Naive thymus-derived CD4-positive, alpha-beta T cell (primary cell): ENCODE measurements at regions not wholly inside any gene's neighbourhood (a gene's known extent, or its start where the extent isn't known, plus 50 kb on each side); places are given as distances from the start of the nearest gene placed in this dataset.

Experiments used
- ATAC-seq: fragments of 150-1000 bp; cut with Tn5 transposase; 2 replicates; pipeline ENCODE4 v1.10.0; 2021; ENCODE audit warnings: mild to moderate bottlenecking, moderate library complexity
- CTCF ChIA-PET: fragments of 350-600 bp; sonication (Branson Sonifier 250); formaldehyde crosslinking; loops from one replicate; lab custom pipeline; 2021; ENCODE audit warnings: antibody characterized with exemption; lab: Charles Lee
- POLR2A ChIA-PET: fragments of 350-600 bp; sonication (Branson Sonifier 250); formaldehyde crosslinking; loops from one replicate; lab custom pipeline; 2021; ENCODE audit warnings: antibody characterized with exemption, inconsistent platforms; lab: Charles Lee
- DNase-seq, 9 donors: peaks; one replicate each; pipeline versions ENCODE4 v3.0.0 to v3.0.0-alpha.2; 2020 to 2022; ENCODE audit warnings: mixed read lengths in 1 of 9
- H3K27ac ChIP-seq: one replicate; pipeline ENCODE4 v1.7.0; 2013; ENCODE audit warnings: mild to moderate bottlenecking, low read depth, low read length, moderate library complexity
- H3K27me3 ChIP-seq, 2 donors: one replicate each; pipeline ENCODE4 v1.7.0; 2013; ENCODE audit warnings: low read length in 2 of 2, mild to moderate bottlenecking in 2 of 2, moderate library complexity in 2 of 2; ENCODE audit not compliant: control insufficient read depth in 2 of 2, insufficient read depth in 2 of 2
- H3K36me3 ChIP-seq, 3 experiments: 1 replicate in 2 of 3; 2 replicates in 1 of 3; pipeline ENCODE4 v1.7.0; 2013; ENCODE audit warnings: low read length in 3 of 3, mild to moderate bottlenecking in 3 of 3, moderate library complexity in 1 of 3; ENCODE audit not compliant: insufficient read depth in 3 of 3, control insufficient read depth in 2 of 3
- H3K4me1 ChIP-seq, 2 donors: one replicate each; pipeline ENCODE4 v1.7.0; 2013; ENCODE audit warnings: low read length in 2 of 2, mild to moderate bottlenecking in 2 of 2, moderate library complexity in 1 of 2; ENCODE audit not compliant: control insufficient read depth in 2 of 2, insufficient read depth in 2 of 2
- H3K4me3 ChIP-seq: 2 replicates; pipeline ENCODE4 v1.7.0; 2013; ENCODE audit warnings: mild to moderate bottlenecking, low read length
- H3K9me3 ChIP-seq, 3 experiments: 1 replicate in 2 of 3; 2 replicates in 1 of 3; pipeline ENCODE4 v1.7.0; 2013; ENCODE audit warnings: low read length in 3 of 3; ENCODE audit not compliant: control insufficient read depth in 2 of 3
- H3K27ac Mint-ChIP-seq, 9 donors: one replicate each; pipeline ENCODE4 v1.8.0; 2020 to 2022; ENCODE audit warnings: mixed read lengths in 9 of 9, mild to moderate bottlenecking in 8 of 9, moderate library complexity in 5 of 9, inconsistent platforms in 2 of 9
- H3K27me3 Mint-ChIP-seq, 5 donors: one replicate each; pipeline ENCODE4 v1.8.0; 2021 to 2022; ENCODE audit warnings: mixed read lengths in 5 of 5, mild to moderate bottlenecking in 1 of 5
- H3K36me3 Mint-ChIP-seq, 5 donors: one replicate each; pipeline ENCODE4 v1.8.0; 2020 to 2022; ENCODE audit warnings: mixed read lengths in 5 of 5, mild to moderate bottlenecking in 3 of 5, inconsistent platforms in 1 of 5
- H3K4me1 Mint-ChIP-seq, 7 donors: one replicate each; pipeline ENCODE4 v1.8.0; 2020 to 2022; ENCODE audit warnings: mixed read lengths in 7 of 7, mild to moderate bottlenecking in 3 of 7, inconsistent platforms in 1 of 7
- H3K4me3 Mint-ChIP-seq, 10 donors: one replicate each; pipeline ENCODE4 v1.8.0; 2020 to 2022; ENCODE audit warnings: mild to moderate bottlenecking in 10 of 10, mixed read lengths in 10 of 10, moderate library complexity in 6 of 10, inconsistent platforms in 2 of 10
- H3K9me3 Mint-ChIP-seq, 11 donors: one replicate each; pipeline ENCODE4 v1.8.0; 2020 to 2022; ENCODE audit warnings: mixed read lengths in 11 of 11, mild to moderate bottlenecking in 4 of 11, inconsistent platforms in 1 of 11, moderate library complexity in 1 of 11
- intact Hi-C, 2 donors: fragments of 100-400 bp; cut with micrococcal nuclease; formaldehyde crosslinking; loops; one replicate each; pipeline ENCODE4 v1.15.1; 2023

GRCh38 chr12:107361970-107362369, 268.6 kb upstream of the CRY1 start:
- intact Hi-C loops, result no loop called here
- no peaks in the 10 kb centered on the region for H3K36me3 ChIP-seq
- ChIA-PET CTCF (interaction anchor here (0.5 kb wide), 1 partner anchor 20 kb away, joined by 4 read pairs; no protein-coding TSS in a partner anchor), POLR2A (interaction anchor here (0.9 kb wide), 1 partner anchor 9 kb away, joined by 3 read pairs; no protein-coding TSS in a partner anchor)
- H3K9me3 Mint-ChIP-seq, result no peaks in the 10 kb centered on the region
- H3K4me1 Mint-ChIP-seq, result peaks cover 15 to 49% (median 25%) of the 10 kb centered on the region in 7 donors
- H3K4me1 ChIP-seq, result no peaks in the 10 kb centered on the region
- H3K4me3 Mint-ChIP-seq, result no peak overlapping the region
- H3K27ac ChIP-seq, result no peak overlapping the region
- H3K27me3 Mint-ChIP-seq, result no peaks in the 10 kb centered on the region
- no peaks in the 10 kb centered on the region for H3K27me3 ChIP-seq
- no peak overlapping the region for H3K4me3 ChIP-seq
- DNase-seq (no peak), ATAC-seq (no peak)
- H3K36me3 Mint-ChIP-seq, result peaks cover 0 to 18% (median 4%) of the 10 kb centered on the region in 5 donors
- no peak overlapping the region for H3K27ac Mint-ChIP-seq
- no peaks in the 10 kb centered on the region for H3K9me3 ChIP-seq

GRCh38 chr12:107362960-107363359, 269.6 kb upstream of the CRY1 start:
- no peaks in the 10 kb centered on the region for H3K9me3 ChIP-seq
- H3K27me3 ChIP-seq, result no peaks in the 10 kb centered on the region
- H3K36me3 ChIP-seq, result no peaks in the 10 kb centered on the region
- POLR2A ChIA-PET, result no interaction called here
- Mint-ChIP-seq H3K9me3 (no peaks in the 10 kb centered on the region), H3K27ac (peak overlapping the region in 1 of 9 donors; percentile 13), H3K27me3 (no peaks in the 10 kb centered on the region), H3K4me1 (peaks cover 14 to 57% (median 30%) of the 10 kb centered on the region in 7 donors), H3K36me3 (peaks cover 0 to 23% (median 4%) of the 10 kb centered on the region in 5 donors), H3K4me3 (no peak overlapping the region)
- H3K27ac ChIP-seq, result no peak overlapping the region
- DNase-seq (no peak), ATAC-seq (no peak)
- intact Hi-C loops, result no loop called here
- CTCF ChIA-PET, result no interaction called here
- peaks cover 0 to 2% of the 10 kb centered on the region in 2 donors for H3K4me1 ChIP-seq
- H3K4me3 ChIP-seq, result no peak overlapping the region

GRCh38 chr12:107364875-107365518, 271.6 kb upstream of the CRY1 start:
- Histone ChIP-seq H3K9me3 (no peaks in the 10 kb centered on the region), H3K4me3 (no peak overlapping the region), H3K27ac (no peak overlapping the region), H3K27me3 (no peaks in the 10 kb centered on the region), H3K4me1 (peaks cover 8 to 22% of the 10 kb centered on the region in 2 donors), H3K36me3 (no peaks in the 10 kb centered on the region)
- Mint-ChIP-seq H3K4me1 (peaks cover 26 to 65% (median 39%) of the 10 kb centered on the region in 7 donors), H3K4me3 (no peak overlapping the region), H3K27me3 (no peaks in the 10 kb centered on the region), H3K27ac (peak overlapping the region in 2 of 9 donors; percentile 37 to 46), H3K36me3 (peaks cover 0 to 22% (median 0%) of the 10 kb centered on the region in 5 donors), H3K9me3 (no peaks in the 10 kb centered on the region)
- DNase-seq (no peak), ATAC-seq (no peak)
- ChIA-PET POLR2A (no interaction called here), CTCF (no interaction called here)
- intact Hi-C loops, result no loop called here

- ChIA-PET POLR2A (no interaction called here), CTCF (interaction anchor here (0.6 kb wide), 1 partner anchor 314 kb away, joined by 3 read pairs; no protein-coding TSS in a partner anchor)
- Histone ChIP-seq H3K27me3 (no peaks in the 10 kb centered on the region), H3K9me3 (no peaks in the 10 kb centered on the region), H3K27ac (no peak overlapping the region), H3K36me3 (no peaks in the 10 kb centered on the region), H3K4me3 (no peak overlapping the region), H3K4me1 (peaks cover 14 to 29% of the 10 kb centered on the region in 2 donors)
- intact Hi-C loops, result no loop called here
- Mint-ChIP-seq H3K36me3 (peaks cover 0 to 20% (median 0%) of the 10 kb centered on the region in 5 donors), H3K9me3 (no peaks in the 10 kb centered on the region), H3K4me3 (no peak overlapping the region), H3K4me1 (peaks cover 32 to 69% (median 44%) of the 10 kb centered on the region in 7 donors), H3K27ac (peak overlapping the region in 3 of 9 donors; percentile 25 to 58 (median 46)), H3K27me3 (no peaks in the 10 kb centered on the region)
- no peak for DNase-seq
- no peak for ATAC-seq
These were observed 272.4 kb upstream of the CRY1 start for GRCh38 chr12:107365703-107366102.

- peaks cover 0 to 20% (median 0%) of the 10 kb centered on the region in 5 donors for H3K36me3 Mint-ChIP-seq
- intact Hi-C loops, result no loop called here
- no peak overlapping the region for H3K4me3 Mint-ChIP-seq
- peak overlapping the region in 5 of 9 donors; percentile 5 to 60 (median 34) for H3K27ac Mint-ChIP-seq
- no peak overlapping the region for H3K4me3 ChIP-seq
- no peaks in the 10 kb centered on the region for H3K27me3 Mint-ChIP-seq
- peaks cover 20 to 35% of the 10 kb centered on the region in 2 donors for H3K4me1 ChIP-seq
- CTCF ChIA-PET, result no interaction called here
- H3K9me3 Mint-ChIP-seq, result no peaks in the 10 kb centered on the region
- no peak for DNase-seq
- H3K4me1 Mint-ChIP-seq, result peaks cover 37 to 73% (median 50%) of the 10 kb centered on the region in 7 donors
- no peak for ATAC-seq
- no peak overlapping the region for H3K27ac ChIP-seq
- POLR2A ChIA-PET, result no interaction called here
- no peaks in the 10 kb centered on the region for H3K36me3 ChIP-seq
- no peaks in the 10 kb centered on the region for H3K9me3 ChIP-seq
- no peaks in the 10 kb centered on the region for H3K27me3 ChIP-seq
These were observed 273.0 kb upstream of the CRY1 start for GRCh38 chr12:107366322-107366721.

GRCh38 chr12:107368586-107368985, 275.2 kb upstream of the CRY1 start:
- H3K9me3 Mint-ChIP-seq, result no peaks in the 10 kb centered on the region
- Histone ChIP-seq H3K4me1 (peaks cover 41 to 57% of the 10 kb centered on the region in 2 donors), H3K27me3 (no peaks in the 10 kb centered on the region), H3K36me3 (no peaks in the 10 kb centered on the region), H3K4me3 (peak overlapping the region; percentile 39), H3K9me3 (no peaks in the 10 kb centered on the region), H3K27ac (peak overlapping the region; percentile 64)
- ChIA-PET CTCF (interaction anchor here (0.7 to 1.5 kb wide), 2 partner anchors 33 to 237 kb away, joined by 5 to 8 read pairs; no protein-coding TSS in a partner anchor), POLR2A (interaction anchor here (1.2 to 7.0 kb wide), 2 partner anchors 11 to 47 kb away, joined by 3 to 112 read pairs; a partner anchor contains a TSS)
- H3K4me3 Mint-ChIP-seq, result peak overlapping the region; percentile 67 to 86 (median 82)
- no peak for ATAC-seq
- intact Hi-C loops, result loop anchor here in 1 of 2 donors (1.0 to 2.0 kb wide), 4 partner anchors 12 to 412 kb away; partner anchors contain the start of gene CRY1
- peaks cover 0 to 15% (median 0%) of the 10 kb centered on the region in 5 donors for H3K36me3 Mint-ChIP-seq
- DNase-seq, result peak in 2 of 9 donors; percentile 33 to 41
- H3K27me3 Mint-ChIP-seq, result no peaks in the 10 kb centered on the region
- H3K4me1 Mint-ChIP-seq, result peaks cover 57 to 78% (median 72%) of the 10 kb centered on the region in 7 donors
- peak overlapping the region; percentile 83 to 96 (median 94) for H3K27ac Mint-ChIP-seq
